ENCODE measurements at regions not wholly inside any gene's neighbourhood (a gene's known extent, or its start where the extent isn't known, plus 50 kb on each side); places are given as distances from the start of the nearest gene placed in this dataset.
A peak's percentile ranks its signal among the peaks of the same experiment; 100 is the strongest.

GRCh38 chr1:94325377-94326302 lies 88.3 kb upstream of the ARHGAP29 start:
- H3K27ac ChIP-seq (ENCODE audit: low read length): peak overlapping the region; percentile 84
- intact Hi-C loops (cut with DNase I): loop anchor here (5.0 to 10.0 kb wide), 3 partner anchors 78 to 278 kb away; no protein-coding TSS in a partner anchor
- no peak overlapping the region for H3K4me3 ChIP-seq (ENCODE audit: low read length)
- H3K27me3 ChIP-seq (ENCODE audit: control insufficient read depth, insufficient read depth): no peaks in the 10 kb centered on the region
- peaks cover 9% of the 10 kb centered on the region for H3K4me1 ChIP-seq (ENCODE audit: control insufficient read depth, insufficient read depth, low read length)
- H3K9me3 ChIP-seq (ENCODE audit: control insufficient read depth, low read length): no peaks in the 10 kb centered on the region
- 30% methylated on average over 5 of the region's 5 CpGs for WGBS
- DNase-seq: peak in 1 of 3 donors; percentile 22
- peak; percentile 14 to 64 for ATAC-seq

GRCh38 chr1:94324178-94324544 lies 86.8 kb upstream of the ARHGAP29 start:
- DNase-seq (no peak), ATAC-seq (no peak)
- 66% methylated on average over 4 of the region's 4 CpGs for WGBS
- Histone ChIP-seq H3K9me3 (ENCODE audit: control insufficient read depth, low read length) (no peaks in the 10 kb centered on the region), H3K27me3 (ENCODE audit: control insufficient read depth, insufficient read depth) (no peaks in the 10 kb centered on the region), H3K4me1 (ENCODE audit: control insufficient read depth, insufficient read depth, low read length) (peaks cover 13% of the 10 kb centered on the region), H3K4me3 (ENCODE audit: low read length) (no peak overlapping the region), H3K27ac (ENCODE audit: low read length) (no peak overlapping the region)
- intact Hi-C loops (cut with DNase I): loop anchor here in 3 of 4 donors (10.0 kb wide), 1 partner anchor 79 kb away; no protein-coding TSS in a partner anchor

- H3K4me1 ChIP-seq (ENCODE audit: control insufficient read depth, insufficient read depth, low read length): peaks cover 13% of the 10 kb centered on the region
- ATAC-seq (no peak), DNase-seq (no peak)
- intact Hi-C loops (cut with DNase I): loop anchor here in 3 of 4 donors (10.0 kb wide), 1 partner anchor 79 kb away; no protein-coding TSS in a partner anchor
- WGBS: 74% methylated on average over 7 of the region's 7 CpGs
- H3K27ac ChIP-seq (ENCODE audit: low read length): peak overlapping the region; percentile 81
- no peaks in the 10 kb centered on the region for H3K9me3 ChIP-seq (ENCODE audit: control insufficient read depth, low read length)
- H3K27me3 ChIP-seq (ENCODE audit: control insufficient read depth, insufficient read depth): no peaks in the 10 kb centered on the region
- H3K4me3 ChIP-seq (ENCODE audit: low read length): no peak overlapping the region
These were observed 86.2 kb upstream of the ARHGAP29 start for GRCh38 chr1:94323311-94324177.

DNA sequence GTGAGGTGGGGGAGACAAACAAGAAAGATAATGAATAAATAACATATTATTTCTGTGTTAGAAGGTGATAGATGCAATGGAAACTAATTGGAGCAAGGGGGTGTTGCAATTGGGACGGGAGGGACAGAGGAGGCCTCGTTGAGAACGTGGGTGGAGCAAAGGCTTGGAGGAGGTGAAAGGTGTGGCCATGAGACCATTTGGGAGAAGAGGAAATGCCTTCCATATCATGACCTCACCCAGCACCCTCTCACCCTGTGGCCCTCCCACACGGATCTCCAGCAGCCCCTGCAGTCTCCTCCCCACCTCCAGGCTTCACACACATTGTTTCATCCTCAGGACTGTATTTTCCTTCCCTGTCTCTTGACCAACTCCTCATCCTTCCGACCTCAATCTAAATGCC lies 85.3 kb upstream of the ARHGAP29 start:
- WGBS: 63% methylated on average over 5 of the region's 5 CpGs
- Histone ChIP-seq H3K27ac (ENCODE audit: low read length) (peak overlapping the region; percentile 62), H3K4me3 (ENCODE audit: low read length) (no peak overlapping the region), H3K4me1 (ENCODE audit: control insufficient read depth, insufficient read depth, low read length) (peaks cover 13% of the 10 kb centered on the region), H3K27me3 (ENCODE audit: control insufficient read depth, insufficient read depth) (no peaks in the 10 kb centered on the region), H3K9me3 (ENCODE audit: control insufficient read depth, low read length) (no peaks in the 10 kb centered on the region)
- DNase-seq: no peak
- peak in 1 of 2 donors; percentile 41 for ATAC-seq
- intact Hi-C loops (cut with DNase I): loop anchor here in 3 of 4 donors (10.0 kb wide), 1 partner anchor 78 kb away; no protein-coding TSS in a partner anchor

- 96% methylated on average over 3 of the region's 3 CpGs for WGBS
- Histone ChIP-seq H3K4me3 (ENCODE audit: low read length) (no peak overlapping the region), H3K27me3 (ENCODE audit: control insufficient read depth, insufficient read depth) (no peaks in the 10 kb centered on the region), H3K4me1 (ENCODE audit: control insufficient read depth, insufficient read depth, low read length) (peaks cover 13% of the 10 kb centered on the region), H3K9me3 (ENCODE audit: control insufficient read depth, low read length) (no peaks in the 10 kb centered on the region), H3K27ac (ENCODE audit: low read length) (no peak overlapping the region)
- intact Hi-C loops (cut with DNase I): loop anchor here in 3 of 4 donors (10.0 kb wide), 1 partner anchor 77 kb away; no protein-coding TSS in a partner anchor
- DNase-seq (no peak), ATAC-seq (no peak)
These were observed 84.3 kb upstream of the ARHGAP29 start for GRCh38 chr1:94321662-94322061.

DNA sequence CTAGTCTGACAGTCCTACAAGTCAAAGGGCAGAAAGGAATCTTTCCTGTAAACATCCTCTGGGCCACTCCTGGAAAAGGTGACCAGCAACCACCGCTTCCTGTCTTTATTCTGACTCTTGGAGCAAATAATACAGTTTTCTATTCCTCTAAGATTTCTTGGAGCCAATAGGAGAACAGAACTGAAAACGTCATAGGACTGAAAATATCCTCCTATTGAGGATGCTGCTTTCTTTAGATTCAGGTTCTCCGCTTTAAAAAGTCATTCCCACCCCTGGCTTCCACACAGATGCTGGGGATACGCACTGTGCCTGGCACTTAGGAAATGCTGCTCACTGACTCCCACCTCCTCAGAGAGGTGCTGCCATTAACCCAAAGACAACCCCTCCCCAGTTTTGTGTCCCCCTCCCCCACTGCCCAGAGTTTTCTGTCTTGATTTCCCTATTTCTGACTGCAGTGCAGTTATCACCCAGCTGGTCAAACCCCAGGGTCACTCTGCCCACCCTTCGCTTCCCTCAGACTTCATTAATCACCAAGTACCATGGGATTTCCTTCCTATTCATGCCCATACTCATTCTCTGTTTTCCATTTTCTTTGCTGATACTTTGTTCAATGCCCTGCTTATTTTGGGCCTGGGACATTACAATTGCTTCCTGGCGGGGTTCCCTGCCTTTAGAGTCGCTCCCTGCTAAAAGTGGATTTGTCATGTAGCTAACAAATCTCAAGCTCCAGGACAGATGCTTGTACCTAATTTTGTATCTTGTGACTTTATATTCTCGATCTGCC lies 82.1 kb upstream of the ARHGAP29 start:
- ATAC-seq: peak; percentile 43 to 78
- DNase-seq: peak in 1 of 3 donors; percentile 31
- Histone ChIP-seq H3K9me3 (ENCODE audit: control insufficient read depth, low read length) (no peaks in the 10 kb centered on the region), H3K27me3 (ENCODE audit: control insufficient read depth, insufficient read depth) (no peaks in the 10 kb centered on the region), H3K4me3 (ENCODE audit: low read length) (no peak overlapping the region), H3K4me1 (ENCODE audit: control insufficient read depth, insufficient read depth, low read length) (peaks cover 10% of the 10 kb centered on the region), H3K27ac (ENCODE audit: low read length) (peak overlapping the region; percentile 66)
- intact Hi-C loops (cut with DNase I): loop anchor here in 3 of 4 donors (10.0 kb wide), 1 partner anchor 75 kb away; no protein-coding TSS in a partner anchor
- WGBS: 60% methylated on average over 8 of the region's 8 CpGs

DNA sequence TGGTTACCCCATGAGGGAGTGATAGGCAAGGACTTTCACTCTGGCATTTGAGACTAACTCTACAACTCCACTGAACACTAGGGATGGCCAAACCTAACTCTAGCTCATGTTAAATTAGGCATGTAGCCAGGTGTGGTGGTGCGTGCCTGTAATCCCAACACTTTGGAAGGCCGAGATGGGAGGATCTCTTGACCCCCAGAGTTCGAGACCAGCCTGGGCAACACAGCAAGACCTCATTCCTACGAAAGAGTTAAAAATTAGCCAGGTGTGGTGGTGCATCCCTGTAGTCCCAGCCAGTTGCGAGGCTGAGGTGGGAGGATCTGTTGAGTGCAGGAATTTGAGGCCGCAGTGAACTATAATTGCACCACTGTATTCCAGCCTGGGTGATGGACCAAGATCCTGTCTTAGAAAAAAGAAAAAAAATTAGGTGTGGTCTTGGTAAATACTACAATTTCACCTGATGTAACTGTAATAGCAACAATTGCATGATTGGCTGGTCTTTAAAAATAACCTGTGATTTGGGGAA lies 81.2 kb upstream of the ARHGAP29 start:
- no peaks in the 10 kb centered on the region for H3K9me3 ChIP-seq (ENCODE audit: control insufficient read depth, low read length)
- WGBS: 95% methylated on average over 6 of the region's 6 CpGs
- ATAC-seq (no peak), DNase-seq (no peak)
- H3K27me3 ChIP-seq (ENCODE audit: control insufficient read depth, insufficient read depth): no peaks in the 10 kb centered on the region
- intact Hi-C loops (cut with DNase I): no loop called here
- no peak overlapping the region for H3K27ac ChIP-seq (ENCODE audit: low read length)
- peaks cover 9% of the 10 kb centered on the region for H3K4me1 ChIP-seq (ENCODE audit: control insufficient read depth, insufficient read depth, low read length)
- no peak overlapping the region for H3K4me3 ChIP-seq (ENCODE audit: low read length)

GRCh38 chr1:94317790-94318188 lies 80.4 kb upstream of the ARHGAP29 start:
- no peak overlapping the region for H3K27ac ChIP-seq (ENCODE audit: low read length)

GRCh38 chr1:94316836-94317789 lies 79.7 kb upstream of the ARHGAP29 start:
- WGBS: 80% methylated on average over 8 of the region's 8 CpGs
- Histone ChIP-seq H3K4me1 (ENCODE audit: control insufficient read depth, insufficient read depth, low read length) (peaks cover 4% of the 10 kb centered on the region), H3K27me3 (ENCODE audit: control insufficient read depth, insufficient read depth) (no peaks in the 10 kb centered on the region), H3K4me3 (ENCODE audit: low read length) (no peak overlapping the region), H3K27ac (ENCODE audit: low read length) (no peak overlapping the region), H3K9me3 (ENCODE audit: control insufficient read depth, low read length) (no peaks in the 10 kb centered on the region)
- peak in 1 of 3 donors; percentile 43 for DNase-seq
- ATAC-seq: peak in 1 of 2 donors; percentile 49
- intact Hi-C loops (cut with DNase I): no loop called here

More at GRCh38 chr1:94317790-94318188, 80.4 kb upstream of the ARHGAP29 start:
- Histone ChIP-seq H3K9me3 (ENCODE audit: control insufficient read depth, low read length) (no peaks in the 10 kb centered on the region), H3K27me3 (ENCODE audit: control insufficient read depth, insufficient read depth) (no peaks in the 10 kb centered on the region), H3K4me1 (ENCODE audit: control insufficient read depth, insufficient read depth, low read length) (peaks cover 6% of the 10 kb centered on the region), H3K4me3 (ENCODE audit: low read length) (no peak overlapping the region)
- intact Hi-C loops (cut with DNase I): no loop called here
- WGBS: 99% methylated on average over 1 of the region's 1 CpG
- ATAC-seq (no peak), DNase-seq (no peak)
